Stimulated activated naive CD4-positive, alpha-beta T cell (primary cell): ENCODE measurements at regions not wholly inside any gene's neighbourhood (a gene's known extent, or its start where the extent isn't known, plus 50 kb on each side); places are given as distances from the start of the nearest gene placed in this dataset.

Experiments used
- DNase-seq, 6 experiments: peaks; one replicate each; lab custom pipeline; 2025; lab: John Stamatoyannopoulos, UW

GRCh38 chr14:76551906-76552305, 176.0 kb downstream of the ESRRB start:
- DNase-seq = no peak

GRCh38 chr14:76564471-76565422, 188.8 kb downstream of the ESRRB start:
- DNase-seq = no peak

- DNase-seq = no peak
Measured at GRCh38 chr14:76566439-76566838, 190.5 kb downstream of the ESRRB start.

GRCh38 chr14:76574416-76575095, 186.7 kb upstream of the VASH1 start:
- no peak for DNase-seq

- no peak for DNase-seq
Measured at GRCh38 chr14:76575108-76575507, 186.2 kb upstream of the VASH1 start.

- DNase-seq = no peak
Measured at GRCh38 chr14:76576047-76576741, 185.1 kb upstream of the VASH1 start.

- no peak for DNase-seq
Measured at GRCh38 chr14:76577090-76577489, 184.2 kb upstream of the VASH1 start.

- no peak for DNase-seq
Measured at GRCh38 chr14:76577837-76578236, 183.4 kb upstream of the VASH1 start.

- no peak for DNase-seq
Measured at GRCh38 chr14:76580399-76580798, 180.9 kb upstream of the VASH1 start.

GRCh38 chr14:76580967-76581366, 180.3 kb upstream of the VASH1 start:
- no peak for DNase-seq

- DNase-seq = no peak
Measured at GRCh38 chr14:76581592-76581991, 179.7 kb upstream of the VASH1 start.

- DNase-seq = no peak
Measured at GRCh38 chr14:76582447-76582846, 178.8 kb upstream of the VASH1 start.

GRCh38 chr14:76583174-76583573, 178.1 kb upstream of the VASH1 start:
- DNase-seq = no peak

GRCh38 chr14:76583805-76584204, 177.5 kb upstream of the VASH1 start:
- DNase-seq = no peak

GRCh38 chr14:76584271-76584702, 177.0 kb upstream of the VASH1 start:
- no peak for DNase-seq

GRCh38 chr14:76585616-76586015, 175.7 kb upstream of the VASH1 start:
- no peak for DNase-seq

GRCh38 chr14:76589246-76589645, 172.0 kb upstream of the VASH1 start:
- no peak for DNase-seq

GRCh38 chr14:76591266-76591665, 170.0 kb upstream of the VASH1 start:
- DNase-seq = no peak

- DNase-seq = no peak
Measured at GRCh38 chr14:76595266-76595665, 166.0 kb upstream of the VASH1 start.

- no peak for DNase-seq
Measured at GRCh38 chr14:76597387-76597786, 163.9 kb upstream of the VASH1 start.

GRCh38 chr14:76599141-76599540, 162.1 kb upstream of the VASH1 start:
- no peak for DNase-seq

- DNase-seq = no peak
Measured at GRCh38 chr14:76599559-76600287, 161.5 kb upstream of the VASH1 start.
